ENCODE measurements at regions not wholly inside any gene's neighbourhood (a gene's known extent, or its start where the extent isn't known, plus 50 kb on each side); places are given as distances from the start of the nearest gene placed in this dataset.
"Not testable (repeated sequence)": the region's sequence is repeated elsewhere in the genome, so short reads cannot be mapped to it uniquely, and the experiment has no call there.

GRCh38 chr5:94097384-94097783 lies 356.0 kb upstream of the POU5F2 start:
- not testable (repeated sequence) for TF ChIP-seq POLR2A (IDR thresholded peaks at IDR 0.05; ENCODE audit: low read depth); CTCF (IDR thresholded peaks at IDR 0.05)

Measured in esophagus muscularis mucosa (tissue), 3 donors.